ENCODE measurements at regions not wholly inside any gene's neighbourhood (a gene's known extent, or its start where the extent isn't known, plus 50 kb on each side); places are given as distances from the start of the nearest gene placed in this dataset.

DNA sequence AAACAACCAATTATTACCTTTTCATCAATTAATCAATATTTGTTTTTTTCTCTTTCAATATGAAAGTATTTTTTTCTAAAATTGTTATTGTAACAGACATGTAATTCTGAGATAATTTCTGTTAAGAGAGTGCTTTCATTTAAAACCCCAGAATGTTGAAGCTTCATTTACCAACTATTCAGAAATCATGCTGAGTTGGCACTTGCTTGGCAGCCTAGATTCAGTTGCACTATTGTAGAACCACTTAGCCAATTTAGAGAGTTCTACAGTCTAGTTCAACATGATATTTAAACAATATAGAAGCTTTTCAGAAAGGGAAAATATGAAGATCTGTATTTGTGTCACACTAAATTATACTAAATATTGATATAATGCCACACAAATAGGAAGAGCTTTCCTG, 56.1 kb upstream of the NKAIN2 start:
- TF ChIP-seq GATA1 (IDR thresholded peaks at IDR 0.05; ENCODE audit: low read depth, low read length) = no peak
- no peak for TF ChIP-seq POLR2A (IDR thresholded peaks at IDR 0.05; ENCODE audit: low read length)
- no peak for DNase-seq

DNA sequence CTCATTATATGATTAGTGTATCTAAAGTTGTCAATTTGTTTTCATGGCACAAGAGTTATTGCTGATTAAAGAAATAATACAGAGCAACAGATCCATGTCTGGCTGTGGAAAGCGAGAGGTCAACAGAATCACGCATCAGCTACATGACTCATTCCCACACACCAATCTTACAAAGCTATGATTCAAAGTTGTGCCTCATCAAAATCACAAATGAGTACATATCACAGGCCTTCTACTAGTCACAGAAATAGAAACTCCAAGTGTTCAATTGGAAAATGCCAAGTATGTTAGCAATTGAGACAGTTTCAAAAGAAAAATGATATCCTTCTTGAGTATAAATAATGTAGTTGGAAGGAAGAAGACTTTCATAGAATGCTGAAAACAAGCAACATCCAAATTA, 57.8 kb upstream of the NKAIN2 start:
- DNase-seq = no peak
- no peak for TF ChIP-seq POLR2A (IDR thresholded peaks at IDR 0.05; ENCODE audit: low read length)

DNA sequence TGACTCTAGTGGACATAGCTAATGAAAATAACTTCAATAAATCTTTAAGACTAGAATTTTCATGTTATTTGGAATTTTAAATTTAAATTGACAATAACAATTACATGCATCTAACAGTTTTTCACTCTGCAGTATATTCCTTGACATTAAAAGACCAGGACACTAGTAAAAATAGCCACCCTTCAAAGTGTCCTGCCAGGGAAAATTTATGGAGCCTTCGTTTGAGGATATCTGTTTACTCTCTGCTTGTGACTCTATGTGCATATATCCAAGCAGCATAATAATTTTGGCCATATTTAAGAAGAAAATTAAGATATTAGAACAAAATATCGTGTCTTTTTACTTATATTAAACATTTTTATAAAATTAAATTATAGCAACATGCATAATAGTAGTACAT, 58.8 kb upstream of the NKAIN2 start:
- DNase-seq = no peak
- TF ChIP-seq GATA1 (IDR thresholded peaks at IDR 0.05; ENCODE audit: low read depth, low read length) = no peak
- TF ChIP-seq POLR2A (IDR thresholded peaks at IDR 0.05; ENCODE audit: low read length) = no peak

DNA sequence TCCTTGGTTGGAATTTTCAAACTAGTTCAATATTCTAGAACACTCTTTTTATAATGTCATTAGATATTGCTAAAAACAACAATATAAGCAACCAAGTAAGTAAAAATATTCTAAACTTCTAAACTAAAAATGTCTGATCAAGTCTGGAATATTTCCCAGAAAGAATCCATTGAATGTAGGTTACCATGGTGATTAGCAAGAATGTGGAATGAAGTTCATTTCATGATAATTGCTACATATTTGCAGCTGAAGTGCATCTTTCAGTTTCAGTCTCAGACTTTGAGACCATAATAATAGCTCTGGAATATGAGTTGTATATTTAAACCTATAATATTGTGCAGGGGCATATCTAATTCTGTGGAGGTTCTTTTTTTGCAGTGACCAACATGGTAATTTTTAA, 61.0 kb upstream of the NKAIN2 start:
- no peak for DNase-seq
- TF ChIP-seq GATA1 (IDR thresholded peaks at IDR 0.05; ENCODE audit: low read depth, low read length) (no peak), POLR2A (IDR thresholded peaks at IDR 0.05; ENCODE audit: low read length) (no peak)

DNA sequence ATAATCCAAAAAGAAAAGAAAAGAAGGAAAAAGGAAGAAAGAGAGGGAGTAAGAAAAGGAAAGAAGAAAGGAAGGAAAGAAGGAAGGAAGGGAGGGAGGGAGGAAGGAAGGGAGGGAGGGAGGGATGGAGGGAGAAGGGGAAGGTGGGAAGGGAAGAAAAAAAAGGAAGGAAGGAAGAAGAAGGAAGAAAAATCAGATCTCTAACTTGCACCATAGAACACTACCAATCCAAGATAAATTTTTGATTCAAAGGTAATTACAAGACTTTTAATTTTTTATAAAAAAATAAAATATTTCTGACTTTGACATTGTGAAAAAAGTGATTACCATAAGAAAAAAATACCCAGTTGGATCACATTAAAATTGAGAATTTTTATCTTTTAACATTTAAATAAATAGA, 70.5 kb upstream of the NKAIN2 start:
- TF ChIP-seq POLR2A (IDR thresholded peaks at IDR 0.05; ENCODE audit: low read length) = no peak
- no peak for DNase-seq

DNA sequence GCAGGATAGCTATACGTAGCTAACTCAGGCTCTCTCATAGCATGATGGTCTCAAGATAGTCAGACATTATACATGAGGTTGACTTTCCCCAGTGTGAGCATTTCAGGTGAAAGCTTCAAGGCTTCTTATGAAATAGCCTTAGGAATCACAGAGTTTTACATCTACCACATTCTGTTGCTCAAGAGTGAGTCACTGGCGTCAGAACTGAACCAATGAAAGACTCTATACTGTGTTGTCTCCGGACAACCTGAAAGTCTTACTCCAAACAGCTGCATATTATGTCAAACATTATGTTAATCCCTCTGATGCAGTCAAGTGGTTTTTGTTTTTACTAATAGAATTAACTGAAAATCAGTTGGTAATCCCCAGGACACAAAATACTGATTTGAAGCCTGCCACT, 79.8 kb upstream of the TRDN start:
- TF ChIP-seq POLR2A (IDR thresholded peaks at IDR 0.05; ENCODE audit: low read length) (no peak), GATA1 (IDR thresholded peaks at IDR 0.05; ENCODE audit: low read depth, low read length) (no peak)
- no peak for DNase-seq

DNA sequence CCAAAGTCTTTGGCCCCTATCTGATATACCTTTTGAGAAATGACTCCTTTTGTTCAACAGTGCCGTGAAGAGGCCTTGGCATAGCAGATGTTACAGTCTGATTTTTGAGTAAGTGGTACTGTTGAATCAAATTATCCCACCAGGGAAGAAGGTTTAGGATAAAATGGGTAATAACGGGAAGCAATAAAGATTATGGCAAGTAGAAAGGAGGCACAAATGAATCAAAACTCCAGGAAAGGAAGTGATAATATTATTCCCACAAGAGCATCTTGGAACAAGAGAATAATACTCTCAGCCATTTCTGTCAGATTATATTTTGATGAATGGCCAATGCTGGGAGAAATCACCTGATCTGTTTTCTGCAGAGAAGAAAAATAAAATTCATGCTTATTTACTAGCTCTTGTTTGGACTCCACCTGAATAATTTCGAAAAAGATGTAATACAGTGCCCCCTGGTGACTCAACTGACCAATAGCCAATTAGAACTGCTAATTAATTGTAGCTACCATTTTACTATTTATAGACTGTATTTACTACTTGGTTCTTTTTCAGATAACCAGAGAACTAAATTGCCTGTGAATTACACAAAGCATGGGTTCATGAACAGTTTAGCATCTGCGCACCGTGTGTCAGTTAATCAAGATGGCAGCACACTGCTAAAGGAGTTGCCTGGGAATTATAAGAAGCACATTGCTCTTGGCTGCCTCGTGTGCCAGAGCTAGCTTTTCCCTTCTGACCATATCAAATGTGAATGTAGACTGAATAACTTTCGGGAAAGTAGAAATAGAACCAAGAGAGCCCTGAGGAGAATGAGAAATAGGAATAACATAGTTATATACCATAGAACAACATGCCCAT, 78.5 kb upstream of the TRDN start:
- DNase-seq = peak; percentile 24 to 56
- no peak for TF ChIP-seq POLR2A (IDR thresholded peaks at IDR 0.05; ENCODE audit: low read length)
- no peak for TF ChIP-seq GATA1 (IDR thresholded peaks at IDR 0.05; ENCODE audit: low read depth, low read length)

DNA sequence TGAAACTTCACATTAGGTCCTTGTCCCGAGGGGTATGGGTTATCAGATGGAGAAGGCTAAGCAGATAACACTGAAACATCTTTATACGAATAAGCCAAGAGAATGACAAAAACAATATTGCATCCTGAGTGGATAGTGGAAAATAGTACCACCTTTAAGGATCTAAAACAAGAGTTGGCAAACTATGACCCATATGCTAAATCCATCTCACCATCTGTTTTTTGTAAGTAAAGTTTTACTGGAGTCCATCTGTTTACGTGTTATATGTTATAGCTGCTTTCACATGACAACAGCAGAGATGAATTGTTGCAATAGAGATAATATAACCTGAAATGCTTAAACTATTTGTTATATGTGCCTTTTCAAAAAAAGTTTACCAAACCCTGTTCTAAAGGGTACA, 76.1 kb upstream of the TRDN start:
- TF ChIP-seq GATA1 (IDR thresholded peaks at IDR 0.05; ENCODE audit: low read depth, low read length) (no peak), POLR2A (IDR thresholded peaks at IDR 0.05; ENCODE audit: low read length) (no peak)
- DNase-seq = no peak

DNA sequence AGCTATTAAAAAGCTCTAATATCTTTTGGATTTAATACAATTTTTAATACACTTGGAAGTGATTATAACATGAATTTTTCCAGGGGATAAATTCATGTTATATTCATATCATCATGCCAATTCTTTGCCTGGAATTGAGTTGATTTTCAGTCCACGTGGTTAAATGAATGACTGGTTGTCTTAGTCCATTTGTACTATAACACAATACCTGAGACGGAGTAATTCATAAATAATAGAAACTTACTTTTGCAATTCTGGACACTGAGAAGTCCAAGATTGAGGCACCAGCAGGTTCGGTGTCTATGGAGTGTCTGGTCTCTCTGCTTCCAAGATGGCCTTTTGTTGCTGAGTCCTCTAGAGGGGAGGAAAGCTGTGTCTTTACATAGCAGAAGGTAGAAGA, 66.2 kb upstream of the TRDN start:
- no peak for DNase-seq
- no peak for TF ChIP-seq POLR2A (IDR thresholded peaks at IDR 0.05; ENCODE audit: low read length)
- TF ChIP-seq GATA1 (IDR thresholded peaks at IDR 0.05; ENCODE audit: low read depth, low read length) = no peak

DNA sequence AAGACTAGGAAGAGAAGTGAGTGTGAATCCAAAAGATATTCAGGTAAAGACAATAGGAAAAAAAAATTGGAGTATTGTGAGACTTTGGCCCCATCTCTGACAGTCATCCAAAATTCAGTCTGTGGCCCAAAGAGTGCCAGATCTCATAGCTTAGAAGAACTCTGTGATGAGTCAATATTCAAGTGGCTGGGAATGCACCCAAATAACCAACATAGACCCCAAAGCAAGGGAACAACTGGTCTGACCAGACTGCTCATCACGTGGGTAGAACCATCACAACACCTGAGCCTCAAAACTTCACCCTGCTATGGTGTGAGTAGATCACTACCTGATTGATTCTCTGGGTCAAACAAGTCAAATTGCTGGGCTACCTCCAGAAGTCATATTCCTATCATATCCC, 51.1 kb upstream of the TRDN start:
- TF ChIP-seq GATA1 (IDR thresholded peaks at IDR 0.05; ENCODE audit: low read depth, low read length) = no peak
- TF ChIP-seq POLR2A (IDR thresholded peaks at IDR 0.05; ENCODE audit: low read length) = no peak
- DNase-seq = no peak

Measured in erythroblast (primary cell).